Esophagus squamous epithelium (tissue), 5 donors: ENCODE measurements at regions not wholly inside any gene's neighbourhood (a gene's known extent, or its start where the extent isn't known, plus 50 kb on each side); places are given as distances from the start of the nearest gene placed in this dataset.
"Not testable (repeated sequence)": the region's sequence is repeated elsewhere in the genome, so short reads cannot be mapped to it uniquely, and the experiment has no call there.

ENCODE experiments used
- DNase-seq: peaks from one replicate; lab custom pipeline; 2025; lab: John Stamatoyannopoulos, UW
- H3K27ac ChIP-seq, 4 donors: fragments of 200-600 bp; sonication (generic); one replicate each; pipeline ENCODE4 v1.5.1; 2016 to 2019; ENCODE audit warnings: mild to moderate bottlenecking in 1 of 4
- H3K27me3 ChIP-seq, 4 donors: fragments of 200-600 bp; sonication (generic); 1 replicate in 3 of 4; 2 replicates in 1 of 4; pipeline versions ENCODE4 v1.5.1 to v1.6.0; 2017 to 2021; ENCODE audit warnings: antibody characterized with exemption in 1 of 4
- H3K36me3 ChIP-seq, 3 donors: fragments of 200-600 bp; sonication (generic); one replicate each; pipeline ENCODE4 v1.5.1; 2016 to 2019
- H3K4me1 ChIP-seq, 3 donors: fragments of 200-600 bp; sonication (generic); one replicate each; pipeline ENCODE4 v1.5.1; 2017 to 2019
- H3K4me3 ChIP-seq, 4 donors: fragments of 200-600 bp; sonication (generic); 1 replicate in 3 of 4; 2 replicates in 1 of 4; pipeline ENCODE4 v1.5.1; 2016 to 2019; ENCODE audit warnings: mild to moderate bottlenecking in 2 of 4, moderate library complexity in 1 of 4
- H3K9me3 ChIP-seq, 3 donors: fragments of 200-600 bp; sonication (generic); one replicate each; pipeline ENCODE4 v1.5.1; 2016 to 2019
- POLR2A ChIP-seq, 4 donors: fragments of 450-650 bp; IDR thresholded peaks; one replicate each; pipeline ENCODE4 v1.6.1; 2017; ENCODE audit warnings: antibody characterized with exemption in 4 of 4, mild to moderate bottlenecking in 4 of 4, moderate library complexity in 3 of 4
- WGBS, 2 donors: methylation state at CpG; one replicate each; pipeline ENCODE4 v1.1.5; 2018; 5-methylcytosine and 5-hydroxymethylcytosine counted together
- intact Hi-C: fragments of 100-400 bp; cut with DNase I; formaldehyde crosslinking; loops from one replicate; pipeline ENCODE4 v1.15.0; 2022
- TF ChIP-seq, protein P1 (sequence below), 6 experiments: fragments of 450-650 bp in 4 of 6; fragments of 200-600 bp in 2 of 6; sonication (generic) in 2 of 6; IDR thresholded peaks; one replicate each; pipeline ENCODE4 v1.5.1; 2016 to 2019; ENCODE audit warnings: antibody characterized with exemption in 6 of 6, mild to moderate bottlenecking in 4 of 6, moderate library complexity in 4 of 6
- donor health status: DM: yes; HTN: yes; CAD: no.

DNA sequence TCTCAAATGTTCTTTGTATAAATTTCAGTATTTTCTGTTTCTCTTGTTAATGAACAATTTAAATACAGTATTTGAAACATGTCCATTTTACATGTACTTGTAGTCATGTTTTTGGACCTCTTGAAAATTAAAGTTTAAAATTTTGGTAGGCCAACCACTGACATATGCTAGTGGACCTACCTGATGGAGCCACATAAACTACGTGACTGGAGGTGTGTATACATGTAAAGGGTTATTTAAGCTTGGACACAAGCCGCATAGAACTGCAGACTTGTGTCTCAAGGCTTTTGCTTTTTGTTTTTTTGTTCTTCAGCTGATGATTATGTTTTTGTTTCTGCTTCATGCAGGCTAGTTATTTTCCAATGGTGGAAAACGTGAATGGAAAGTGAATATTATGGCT lies 568.5 kb upstream of the MDGA2 start:
- intact Hi-C loops: no loop called here
- no peak for DNase-seq
- H3K4me1 ChIP-seq: no peaks in the 10 kb centered on the region
- WGBS, 2 donors: 53 to 68% methylated on average over 3 of the region's 3 CpGs
- no peaks in the 10 kb centered on the region for H3K36me3 ChIP-seq
- no peak overlapping the region for H3K27ac ChIP-seq
- no peaks in the 10 kb centered on the region for H3K27me3 ChIP-seq
- no peak overlapping the region for H3K4me3 ChIP-seq
- no peak for TF ChIP-seq POLR2A (IDR thresholded peaks at IDR 0.05)
- TF ChIP-seq, protein P1, sequence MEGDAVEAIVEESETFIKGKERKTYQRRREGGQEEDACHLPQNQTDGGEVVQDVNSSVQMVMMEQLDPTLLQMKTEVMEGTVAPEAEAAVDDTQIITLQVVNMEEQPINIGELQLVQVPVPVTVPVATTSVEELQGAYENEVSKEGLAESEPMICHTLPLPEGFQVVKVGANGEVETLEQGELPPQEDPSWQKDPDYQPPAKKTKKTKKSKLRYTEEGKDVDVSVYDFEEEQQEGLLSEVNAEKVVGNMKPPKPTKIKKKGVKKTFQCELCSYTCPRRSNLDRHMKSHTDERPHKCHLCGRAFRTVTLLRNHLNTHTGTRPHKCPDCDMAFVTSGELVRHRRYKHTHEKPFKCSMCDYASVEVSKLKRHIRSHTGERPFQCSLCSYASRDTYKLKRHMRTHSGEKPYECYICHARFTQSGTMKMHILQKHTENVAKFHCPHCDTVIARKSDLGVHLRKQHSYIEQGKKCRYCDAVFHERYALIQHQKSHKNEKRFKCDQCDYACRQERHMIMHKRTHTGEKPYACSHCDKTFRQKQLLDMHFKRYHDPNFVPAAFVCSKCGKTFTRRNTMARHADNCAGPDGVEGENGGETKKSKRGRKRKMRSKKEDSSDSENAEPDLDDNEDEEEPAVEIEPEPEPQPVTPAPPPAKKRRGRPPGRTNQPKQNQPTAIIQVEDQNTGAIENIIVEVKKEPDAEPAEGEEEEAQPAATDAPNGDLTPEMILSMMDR (IDR thresholded peaks at IDR 0.05): no peak
- no peaks in the 10 kb centered on the region for H3K9me3 ChIP-seq

DNA sequence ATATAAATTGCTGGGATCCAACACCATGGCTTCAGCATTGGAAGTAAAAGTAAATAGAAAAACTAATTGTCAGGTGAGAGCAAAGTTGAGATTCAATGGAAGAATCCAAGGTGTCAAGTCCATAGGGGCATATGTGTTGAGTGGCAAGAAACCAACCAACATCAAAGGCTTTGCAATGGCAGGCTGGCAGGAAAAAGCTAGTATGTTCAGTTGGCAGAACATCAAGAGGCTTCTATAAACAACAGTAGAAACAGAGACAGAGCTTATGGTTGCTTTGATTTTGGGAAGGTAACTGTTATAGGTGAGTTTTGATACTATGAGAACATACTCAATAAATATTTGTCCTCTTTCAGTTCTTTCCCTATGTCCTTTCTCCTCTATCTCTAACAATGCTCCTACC lies 553.7 kb upstream of the MDGA2 start:
- Histone ChIP-seq H3K36me3 (no peaks in the 10 kb centered on the region), H3K4me3 (no peak overlapping the region), H3K27ac (no peak overlapping the region), H3K9me3 (no peaks in the 10 kb centered on the region), H3K27me3 (no peaks in the 10 kb centered on the region), H3K4me1 (no peaks in the 10 kb centered on the region)
- TF ChIP-seq, protein P1 (IDR thresholded peaks at IDR 0.05): no peak
- TF ChIP-seq POLR2A (IDR thresholded peaks at IDR 0.05): no peak
- intact Hi-C loops: no loop called here
- no peak for DNase-seq

DNA sequence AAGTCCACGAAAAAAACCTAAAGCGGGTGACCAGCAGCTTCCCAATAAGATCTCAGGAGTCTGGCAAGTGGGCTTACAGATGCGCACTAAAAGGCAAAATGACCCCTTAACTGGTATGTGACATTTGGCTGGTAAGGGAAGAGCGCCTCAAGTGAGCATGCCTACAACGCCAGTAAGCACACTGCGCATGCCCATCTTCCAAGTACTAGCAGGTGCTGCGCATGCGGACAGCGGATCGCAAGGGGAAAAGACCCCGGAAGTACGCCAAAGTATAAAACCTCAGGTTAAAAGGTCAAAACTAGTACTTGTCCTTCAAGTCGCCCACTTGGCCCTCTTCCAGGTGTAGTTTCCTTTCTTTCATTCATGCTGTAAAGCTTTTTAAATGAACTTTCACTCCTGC lies 518.5 kb upstream of the MDGA2 start:
- Histone ChIP-seq H3K27ac (no peak overlapping the region), H3K4me3 (no peak overlapping the region), H3K9me3 (no peaks in the 10 kb centered on the region), H3K27me3 (no peaks in the 10 kb centered on the region), H3K36me3 (no peaks in the 10 kb centered on the region), H3K4me1 (no peaks in the 10 kb centered on the region)
- intact Hi-C loops: no loop called here
- no peak for DNase-seq
- TF ChIP-seq, protein P1 (IDR thresholded peaks at IDR 0.05): no peak
- TF ChIP-seq POLR2A (IDR thresholded peaks at IDR 0.05): no peak
- 86 to 87% methylated on average over 13 of the region's 13 CpGs for WGBS, 2 donors

DNA sequence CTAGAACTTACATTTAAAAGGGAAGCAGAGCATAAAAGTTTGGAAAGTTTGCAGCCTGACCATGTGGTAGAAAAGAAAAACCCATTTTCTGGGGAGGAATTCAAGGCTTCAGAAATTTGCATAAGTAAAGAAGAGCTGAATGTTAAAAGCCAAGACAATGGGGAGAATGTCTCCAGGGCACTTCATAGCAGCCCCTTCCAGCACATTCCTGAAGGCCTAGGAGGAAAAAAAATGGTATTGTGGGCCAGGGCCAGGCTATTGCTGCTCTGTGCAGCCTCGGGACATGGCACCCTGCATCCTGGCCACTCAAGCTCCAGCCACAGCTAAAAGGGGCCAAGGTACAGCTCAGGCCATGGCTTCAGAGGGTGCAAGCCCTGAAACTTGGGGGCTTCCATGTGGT lies 474.2 kb upstream of the MDGA2 start:
- H3K4me3 ChIP-seq, H3K27me3 ChIP-seq, H3K27ac ChIP-seq, H3K4me1 ChIP-seq, DNase-seq, H3K36me3 ChIP-seq, H3K9me3 ChIP-seq, intact Hi-C loops: not testable (repeated sequence)
- WGBS, 2 donors: 56 to 71% methylated on average over 1 of the region's 1 CpG

DNA sequence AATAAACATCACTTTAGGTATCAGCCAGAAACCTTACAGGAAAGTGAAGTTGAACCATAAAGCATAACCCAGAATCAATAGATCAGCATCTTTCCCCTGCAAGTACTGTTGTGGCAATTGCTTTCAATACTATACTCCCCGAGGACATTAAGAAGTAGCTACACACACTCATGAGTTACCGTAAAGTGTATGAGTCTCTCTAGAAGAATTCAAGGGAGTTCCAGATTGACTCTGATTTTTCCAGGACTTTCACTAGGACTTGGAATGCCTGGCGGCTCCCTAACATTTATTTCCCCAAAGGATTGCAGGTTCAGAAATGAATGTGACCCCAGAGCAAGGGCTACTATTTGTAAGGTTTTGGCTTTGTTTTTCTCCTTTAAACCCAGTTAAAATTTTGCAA lies 465.4 kb upstream of the MDGA2 start:
- TF ChIP-seq POLR2A (IDR thresholded peaks at IDR 0.05): no peak
- TF ChIP-seq, protein P1 (IDR thresholded peaks at IDR 0.05): no peak
- intact Hi-C loops: no loop called here
- Histone ChIP-seq H3K27ac (no peak overlapping the region), H3K27me3 (no peaks in the 10 kb centered on the region), H3K36me3 (no peaks in the 10 kb centered on the region), H3K4me1 (no peaks in the 10 kb centered on the region), H3K4me3 (no peak overlapping the region), H3K9me3 (no peaks in the 10 kb centered on the region)
- DNase-seq: no peak
- 82 to 84% methylated on average over 3 of the region's 3 CpGs for WGBS, 2 donors

DNA sequence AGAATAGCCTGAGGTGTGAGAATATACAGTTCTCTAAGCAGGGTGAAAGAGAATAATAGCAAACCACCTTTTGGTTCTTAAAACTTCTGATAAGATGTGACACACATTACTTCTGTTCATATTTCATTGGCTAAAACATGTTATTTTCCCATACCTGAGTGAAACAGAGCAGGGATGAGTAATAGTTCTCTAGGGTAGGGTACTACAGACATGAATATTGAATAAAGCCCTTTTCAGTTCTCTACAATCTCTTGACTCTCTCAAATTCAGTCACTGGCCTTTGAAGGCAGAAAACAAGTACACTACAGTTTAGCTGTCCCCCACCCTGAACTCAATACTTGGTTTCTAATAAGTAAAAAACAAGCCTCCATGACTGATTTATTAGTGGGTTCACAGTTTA lies 454.1 kb upstream of the MDGA2 start:
- Histone ChIP-seq H3K4me3 (no peak overlapping the region), H3K4me1 (no peaks in the 10 kb centered on the region), H3K9me3 (no peaks in the 10 kb centered on the region), H3K27ac (no peak overlapping the region), H3K36me3 (no peaks in the 10 kb centered on the region), H3K27me3 (no peaks in the 10 kb centered on the region)
- no peak for DNase-seq
- intact Hi-C loops: no loop called here
- TF ChIP-seq, protein P1 (IDR thresholded peaks at IDR 0.05): no peak
- TF ChIP-seq POLR2A (IDR thresholded peaks at IDR 0.05): no peak
